Fibroblast of gingiva (primary cell): ENCODE measurements at regions not wholly inside any gene's neighbourhood (a gene's known extent, or its start where the extent isn't known, plus 50 kb on each side); places are given as distances from the start of the nearest gene placed in this dataset.

Experiments used
- DNase-seq: peaks from one replicate; pipeline ENCODE4 v3.0.0-alpha.2; 2011; ENCODE audit warnings: low read depth

- no peak for DNase-seq
These were observed 85.7 kb upstream of the GPC6 start for GRCh38 chr13:93140912-93141311.

- no peak for DNase-seq
These were observed 82.6 kb upstream of the GPC6 start for GRCh38 chr13:93144031-93144430.

- DNase-seq: no peak
These were observed 81.4 kb upstream of the GPC6 start for GRCh38 chr13:93145199-93145598.

- DNase-seq: no peak
These were observed 79.9 kb upstream of the GPC6 start for GRCh38 chr13:93146584-93147297.

DNA sequence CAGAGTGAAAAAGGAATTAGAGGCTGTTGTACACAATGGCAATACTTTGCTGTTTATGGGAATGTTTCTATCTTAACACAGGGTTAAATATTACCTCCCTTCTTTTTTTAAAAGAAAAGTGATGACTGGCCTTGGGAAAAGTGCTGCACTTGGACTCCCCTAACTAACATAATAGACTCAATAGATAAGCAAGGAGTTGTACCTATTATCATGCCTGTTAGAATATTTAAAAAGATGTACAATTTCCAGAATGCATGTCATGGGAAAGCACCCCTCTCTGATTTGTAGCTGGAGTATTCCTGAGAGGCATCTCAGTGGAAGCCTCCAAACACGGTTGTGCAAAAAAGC, 79.3 kb upstream of the GPC6 start:
- no peak for DNase-seq

GRCh38 chr13:93147946-93148345, 78.7 kb upstream of the GPC6 start:
- no peak for DNase-seq

GRCh38 chr13:93151277-93151676, 75.3 kb upstream of the GPC6 start:
- DNase-seq: peak; percentile 90

DNA sequence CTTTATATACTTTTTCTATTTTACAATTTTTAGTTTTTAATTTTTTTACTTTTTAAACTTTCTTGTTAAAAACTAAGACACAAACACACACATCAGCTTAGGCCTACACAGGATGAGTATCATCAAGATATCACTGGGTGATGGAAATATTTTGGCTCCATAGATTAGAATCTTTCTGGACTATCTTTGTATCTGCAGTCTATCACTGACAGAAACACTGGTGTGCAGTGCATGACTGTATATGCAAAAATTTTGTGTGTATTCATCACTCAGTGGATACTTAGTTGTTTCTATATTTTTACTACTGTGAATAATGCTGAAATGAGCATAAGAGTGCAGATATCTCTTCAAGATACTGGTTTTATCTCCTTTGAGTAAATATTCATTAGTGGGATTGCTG, 68.0 kb upstream of the GPC6 start:
- no peak for DNase-seq

DNA sequence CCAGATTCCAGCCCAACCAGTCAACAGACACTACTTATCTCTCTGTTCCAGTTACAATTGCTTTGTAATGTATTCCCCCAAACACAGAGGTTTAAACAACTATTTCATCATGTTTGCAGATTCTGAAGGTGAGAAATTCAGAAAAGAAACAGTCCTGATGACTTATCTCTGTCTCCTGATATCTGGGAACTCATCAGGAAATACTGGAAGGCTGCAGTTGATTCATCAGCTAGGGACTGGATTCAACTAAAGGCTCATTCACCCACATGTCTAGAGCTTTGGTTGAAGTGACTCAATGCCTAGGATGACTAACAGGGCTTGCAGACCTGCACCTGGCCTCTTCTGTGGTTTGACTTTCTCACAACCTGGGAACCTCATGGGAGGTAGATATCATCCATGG, 56.6 kb upstream of the GPC6 start:
- DNase-seq: no peak

GRCh38 chr13:93172109-93172508, 54.5 kb upstream of the GPC6 start:
- no peak for DNase-seq

DNA sequence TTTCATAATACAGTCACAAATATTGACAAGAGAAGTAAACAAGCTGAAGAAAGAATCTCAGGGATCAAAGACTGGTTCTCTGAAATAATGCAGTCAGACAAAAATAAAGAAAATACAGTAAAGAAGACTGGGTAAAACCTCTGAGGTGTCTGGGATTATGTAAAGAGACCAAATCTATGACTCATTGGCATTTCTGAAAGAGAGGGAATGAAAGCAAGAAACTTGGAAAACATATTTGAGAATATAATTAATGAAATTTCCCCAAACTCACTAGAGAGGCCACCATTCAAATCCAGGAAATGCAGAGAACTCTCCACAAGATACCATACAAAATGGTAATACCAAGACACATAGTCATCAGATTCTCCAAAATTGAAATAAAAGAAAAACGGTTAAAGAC, 53.0 kb upstream of the GPC6 start:
- DNase-seq: no peak

DNA sequence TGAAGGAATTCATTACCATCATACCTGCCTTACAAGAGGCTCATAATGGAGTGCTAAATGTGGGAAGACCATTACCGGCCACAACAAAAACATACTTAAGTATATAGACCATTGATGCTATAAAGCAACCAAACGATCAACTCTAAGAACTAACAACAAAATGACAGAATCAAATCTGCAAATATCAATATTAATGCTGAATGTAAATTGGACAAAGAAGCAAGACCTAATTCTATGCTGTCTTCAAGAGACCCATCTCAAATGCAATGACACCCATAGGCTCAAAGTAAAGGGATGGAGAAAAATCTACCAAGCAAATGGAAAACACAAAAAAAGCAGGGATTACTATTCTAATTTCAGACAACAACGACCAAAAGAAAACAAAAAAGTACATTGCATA, 52.3 kb upstream of the GPC6 start:
- no peak for DNase-seq
